Spleen (tissue), 7 donors: ENCODE measurements at regions not wholly inside any gene's neighbourhood (a gene's known extent, or its start where the extent isn't known, plus 50 kb on each side); places are given as distances from the start of the nearest gene placed in this dataset.

Experiments
- CTCF ChIP-seq, 11 experiments: fragments of 200-600 bp in 7 of 11; fragments of 450-650 bp in 4 of 11; sonication (generic) in 4 of 11; IDR thresholded peaks in 8 of 11; conservative IDR thresholded peaks in 3 of 11; 1 replicate in 7 of 11; 2 replicates in 4 of 11; pipeline versions ENCODE4 v1.4.0 to v1.8.0; 2016 to 2021; ENCODE audit warnings: antibody characterized with exemption in 11 of 11, inconsistent platforms in 4 of 11, mild to moderate bottlenecking in 1 of 11
- POLR2AphosphoS5 ChIP-seq, 3 donors: sonication (generic); formaldehyde crosslinking; IDR thresholded peaks; one replicate each; pipeline ENCODE4 v1.5.1; 2017; ENCODE audit warnings: antibody characterized with exemption in 3 of 3
- donor health status: DM: no; HTN: no; CAD: no; lungs with moderate emphysema.
- donor health status: DM: no; HTN: no; CAD: no.
- donor health status: DM: no; HTN: no; CAD: no.

GRCh38 chr6:168724669-168725570 lies 283.9 kb downstream of the SMOC2 start:
- no peak for TF ChIP-seq CTCF (IDR thresholded peaks at IDR 0.05 in 8 of 11, conservative IDR thresholded peaks at IDR 0.05 in 3 of 11)
- no peak for TF ChIP-seq POLR2AphosphoS5 (IDR thresholded peaks at IDR 0.05)
